GM21390 (cell line): ENCODE measurements at regions not wholly inside any gene's neighbourhood (a gene's known extent, or its start where the extent isn't known, plus 50 kb on each side); places are given as distances from the start of the nearest gene placed in this dataset.
"Not testable (repeated sequence)": the region's sequence is repeated elsewhere in the genome, so short reads cannot be mapped to it uniquely, and the experiment has no call there.

Source experiments
- ATAC-seq: cut with Tn5 transposase; IDR thresholded peaks from one replicate; pipeline ENCODE4 v1.9.1; 2021; ENCODE audit not compliant: unreplicated experiment

DNA sequence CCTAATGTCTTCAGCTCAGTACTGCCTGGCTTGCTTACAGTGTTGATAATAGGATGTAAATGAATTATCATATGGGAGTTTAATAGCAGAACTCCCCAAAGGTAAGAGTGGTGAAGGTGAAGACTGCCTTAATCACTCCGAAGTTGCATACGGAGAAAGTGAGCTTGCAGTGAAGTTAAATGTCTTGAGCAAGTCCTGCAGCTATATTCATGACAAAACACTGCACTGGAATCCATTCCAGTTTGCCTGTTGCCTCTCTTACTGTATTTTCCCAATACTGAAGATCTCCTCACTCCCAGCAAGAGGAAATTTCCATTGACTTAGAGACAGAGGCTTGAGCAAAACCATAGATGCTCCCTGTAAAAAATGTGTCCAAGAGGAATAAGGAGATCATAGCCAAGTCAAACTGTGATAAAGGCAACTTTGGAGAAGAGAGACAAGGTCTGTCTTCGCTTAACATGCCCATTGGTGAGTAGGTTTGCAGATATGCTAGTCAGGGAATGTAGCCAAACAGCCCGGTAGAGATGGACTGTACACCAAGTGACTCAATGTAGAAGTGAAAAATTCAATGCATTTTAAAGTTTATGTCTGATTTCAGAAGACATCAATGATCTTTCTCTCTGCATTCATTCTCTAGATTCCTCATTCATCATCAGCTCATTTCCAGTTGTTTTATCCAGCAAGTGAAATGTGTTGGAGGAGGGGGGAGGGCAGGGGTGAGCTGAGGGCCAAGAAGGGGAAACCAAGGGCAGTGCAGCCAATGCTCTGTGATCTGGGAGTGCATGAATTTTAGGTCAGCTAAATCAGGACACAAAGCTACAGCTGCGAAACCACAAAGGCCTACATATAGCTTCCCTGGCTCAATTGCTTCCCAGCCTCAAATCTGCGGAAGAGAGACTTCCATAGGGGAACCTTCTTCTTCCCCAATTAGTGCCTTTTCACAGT is 667.1 kb upstream of the NR2F2 start:
- no peak for ATAC-seq

DNA sequence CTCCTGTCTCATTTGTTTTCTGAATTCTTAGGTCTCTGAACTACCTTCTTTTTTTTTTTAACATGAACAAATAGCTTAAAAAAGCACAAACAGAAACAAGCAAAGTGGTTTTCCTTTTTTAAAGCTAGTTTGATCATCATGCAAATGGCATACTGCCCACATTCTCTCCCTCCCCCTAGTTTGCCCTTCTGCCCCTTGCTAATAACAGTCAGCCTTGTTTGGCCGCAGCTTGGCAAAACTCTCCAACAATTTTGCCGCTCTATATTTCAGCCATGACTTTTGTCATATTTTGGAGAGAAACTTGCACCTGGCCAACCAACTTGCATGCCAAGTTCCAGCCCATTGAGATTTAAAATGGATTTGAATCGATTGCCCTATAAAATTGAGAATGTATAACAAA is 666.0 kb upstream of the NR2F2 start:
- ATAC-seq, result no peak

- no peak for ATAC-seq
These were observed 661.2 kb upstream of the NR2F2 start for GRCh38 chr15:95669146-95669922.

- no peak for ATAC-seq
These were observed 656.5 kb upstream of the NR2F2 start for GRCh38 chr15:95674031-95674430.

DNA sequence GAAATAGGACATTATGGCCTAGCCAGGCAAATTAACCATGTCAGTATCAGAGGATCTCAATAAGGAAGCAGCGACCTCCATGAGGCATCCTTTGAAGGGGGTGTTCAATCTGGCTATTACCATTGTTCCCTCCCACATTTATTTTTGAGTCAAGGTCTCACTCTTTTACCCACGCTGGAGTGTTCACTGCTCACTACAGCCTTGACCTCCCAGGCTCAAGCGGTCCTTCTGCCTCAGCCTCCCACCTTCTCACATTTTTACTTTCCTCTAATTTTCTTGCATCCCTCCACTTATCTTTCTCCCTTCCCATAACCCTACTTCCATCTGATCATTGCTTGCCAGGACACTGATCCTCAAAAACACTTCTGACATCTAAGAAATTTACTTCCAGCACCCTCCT is 654.0 kb upstream of the NR2F2 start:
- no peak for ATAC-seq

- no peak for ATAC-seq
These were observed 650.5 kb upstream of the NR2F2 start for GRCh38 chr15:95679847-95680582.

GRCh38 chr15:95680728-95681127 is 649.8 kb upstream of the NR2F2 start:
- ATAC-seq, result no peak

GRCh38 chr15:95681836-95682544 is 648.5 kb upstream of the NR2F2 start:
- no peak for ATAC-seq

DNA sequence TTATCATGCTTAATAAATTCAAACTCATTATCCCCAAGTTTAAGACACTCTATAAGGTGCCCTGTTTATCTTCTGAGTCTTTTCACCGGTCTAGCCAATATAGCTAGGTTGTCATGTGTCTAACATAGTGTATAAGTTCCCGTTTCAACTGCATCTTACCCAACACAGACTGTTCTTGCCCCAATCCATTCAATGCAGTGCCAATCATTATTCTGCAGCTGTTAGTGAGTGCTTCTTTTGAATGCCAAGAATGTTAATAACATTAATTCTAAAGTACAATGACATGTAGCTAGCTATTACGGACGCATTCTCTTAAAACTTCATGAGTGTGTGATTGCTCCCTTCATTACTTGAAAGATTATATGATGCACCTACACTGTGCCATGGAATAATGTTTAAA is 646.4 kb upstream of the NR2F2 start:
- ATAC-seq, result no peak

- ATAC-seq, result no peak
These were observed 645.8 kb upstream of the NR2F2 start for GRCh38 chr15:95684693-95685115.

DNA sequence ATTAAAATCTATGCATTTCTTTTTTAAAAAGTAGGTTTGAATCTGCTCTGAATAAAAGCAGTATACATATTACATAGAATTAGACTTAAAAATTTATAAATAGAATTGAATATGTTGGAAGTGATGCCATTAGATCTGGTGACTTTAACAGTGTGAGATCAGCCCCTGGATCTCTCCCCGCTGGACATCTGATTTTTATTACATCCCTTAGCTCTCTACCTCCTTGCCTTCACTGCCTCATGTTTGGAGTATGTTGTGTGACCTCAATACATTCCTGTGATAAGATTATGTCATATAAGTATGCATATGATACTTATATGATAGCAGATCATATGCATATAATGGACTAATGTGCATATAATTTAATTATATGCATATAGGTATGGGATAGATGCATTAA is 643.4 kb upstream of the NR2F2 start:
- ATAC-seq, result no peak

DNA sequence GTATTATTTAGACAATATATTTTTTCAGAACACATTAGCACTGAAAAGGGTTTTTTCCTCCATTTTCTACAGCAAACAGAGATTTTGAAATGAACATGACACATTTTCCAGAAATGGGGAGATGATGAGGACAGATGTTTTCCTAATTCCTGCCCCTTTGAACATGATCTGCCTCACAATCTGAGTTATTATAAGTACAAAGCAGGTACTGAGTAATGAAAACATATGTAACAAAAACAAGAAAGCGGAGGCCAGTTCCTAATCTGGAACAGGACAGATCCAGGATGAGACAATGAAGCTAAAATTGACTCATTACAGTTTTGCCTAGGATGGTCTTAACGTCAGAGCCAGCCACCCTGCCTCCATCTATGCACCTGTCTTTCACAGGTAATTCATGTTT is 642.8 kb upstream of the NR2F2 start:
- no peak for ATAC-seq

DNA sequence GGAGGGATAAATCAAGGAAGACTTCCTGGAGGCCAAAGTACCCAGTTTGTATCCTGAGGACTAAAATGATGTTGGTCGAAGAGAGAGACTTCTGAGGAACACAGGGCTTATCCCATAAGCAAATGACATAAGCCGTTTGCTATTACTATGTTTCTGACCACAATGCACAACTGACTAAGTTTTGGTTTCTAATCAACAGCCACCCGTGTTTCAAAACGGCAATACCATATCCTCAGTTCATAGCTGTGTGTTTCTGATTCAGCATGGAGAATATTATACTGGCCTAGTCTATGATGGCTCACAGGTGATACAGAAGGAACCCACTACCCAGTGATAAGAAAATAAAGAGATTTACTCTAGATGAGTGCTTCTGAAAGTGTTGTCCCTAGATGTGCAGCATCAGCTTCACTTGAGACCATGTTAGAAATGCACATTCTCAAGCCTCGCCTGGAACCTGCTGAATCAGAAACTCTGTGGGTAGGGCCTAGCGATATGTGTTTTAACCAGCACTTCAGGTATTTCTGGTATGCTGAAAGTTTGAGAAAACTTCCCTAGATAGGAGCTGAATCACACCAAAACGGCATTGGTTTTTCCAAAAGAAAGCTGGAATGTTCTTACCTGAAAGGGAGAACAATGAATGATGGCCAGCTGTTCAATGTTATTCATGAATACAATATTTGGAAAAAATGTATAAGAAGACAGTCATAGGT is 639.7 kb upstream of the NR2F2 start:
- ATAC-seq, result no peak

DNA sequence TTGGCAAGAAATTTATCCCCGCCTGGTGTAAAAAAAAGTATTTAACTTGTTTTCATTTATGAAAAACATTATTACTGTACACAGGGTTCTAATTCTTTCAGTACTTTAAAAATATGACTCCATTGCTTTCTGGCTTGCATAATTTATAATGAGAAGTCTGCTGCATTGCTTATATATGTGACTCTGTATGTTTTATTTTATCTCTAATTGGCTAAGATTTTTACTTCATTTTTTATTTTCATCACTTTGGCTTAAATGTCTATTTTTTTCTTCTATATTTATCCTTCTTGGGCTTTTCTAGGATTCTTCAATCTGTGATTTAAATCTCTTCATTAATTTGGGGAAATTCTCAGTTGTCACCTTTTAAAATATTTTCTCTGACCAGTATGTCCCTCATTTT is 636.6 kb upstream of the NR2F2 start:
- no peak for ATAC-seq

DNA sequence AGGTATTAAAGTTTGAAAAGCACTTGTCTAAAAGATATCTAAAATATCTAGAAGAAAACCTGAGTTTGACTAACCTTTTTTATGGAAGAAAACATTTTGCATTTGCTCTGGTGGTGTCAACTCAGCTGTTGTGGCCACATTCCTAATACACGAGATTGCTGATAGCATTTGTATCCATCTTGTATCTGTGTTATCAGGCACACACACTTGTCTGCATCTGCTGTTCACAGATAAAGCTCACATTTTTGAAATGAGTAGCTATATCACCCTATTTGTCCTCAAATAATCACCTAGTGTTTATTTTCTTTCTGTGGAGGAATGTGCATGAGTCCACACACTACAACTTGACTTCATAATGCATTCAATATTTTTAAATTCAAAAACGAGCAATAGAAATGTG is 632.3 kb upstream of the NR2F2 start:
- no peak for ATAC-seq

DNA sequence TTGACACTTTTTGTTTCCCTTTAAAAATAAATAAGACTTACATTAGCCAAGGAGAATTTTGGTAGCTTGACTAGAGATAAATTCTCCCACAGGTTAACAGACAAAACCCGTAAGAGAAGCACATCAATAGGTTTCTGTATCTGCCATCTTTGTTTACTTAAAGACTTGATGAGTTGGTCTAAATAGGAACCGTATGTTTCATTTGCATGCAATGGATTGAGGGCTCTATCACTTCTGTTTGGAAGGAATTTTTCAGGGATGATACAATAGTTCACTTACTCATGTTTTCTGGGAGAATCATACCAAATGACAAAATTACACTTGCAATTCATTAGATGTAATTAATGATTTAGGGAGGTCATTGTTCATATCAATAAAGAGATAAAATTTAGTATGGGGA is 631.5 kb upstream of the NR2F2 start:
- no peak for ATAC-seq

DNA sequence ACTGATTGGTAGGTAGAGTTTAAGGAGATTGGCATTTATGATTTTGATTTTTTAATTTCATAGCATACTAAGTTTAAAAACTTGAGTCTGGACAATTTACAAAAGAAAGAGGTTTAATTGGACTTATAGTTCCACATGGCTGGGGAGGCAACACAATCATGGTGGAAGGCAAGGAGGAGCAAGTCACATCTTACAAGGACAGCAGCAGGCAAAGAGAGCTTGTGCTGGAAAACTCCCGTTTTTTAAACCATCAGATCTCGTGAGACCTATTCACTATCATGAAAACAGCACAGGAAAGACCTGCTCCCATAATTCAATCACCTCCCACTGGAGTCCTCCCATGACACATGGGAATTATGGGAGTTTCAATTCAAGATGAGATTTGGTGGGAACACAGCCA is 630.9 kb upstream of the NR2F2 start:
- ATAC-seq, result no peak

GRCh38 chr15:95700692-95701091 is 629.8 kb upstream of the NR2F2 start:
- ATAC-seq, result not testable (repeated sequence)

GRCh38 chr15:95701410-95701809 is 629.1 kb upstream of the NR2F2 start:
- ATAC-seq, result no peak
